ENCODE measurements at regions not wholly inside any gene's neighbourhood (a gene's known extent, or its start where the extent isn't known, plus 50 kb on each side); places are given as distances from the start of the nearest gene placed in this dataset.

- TF ChIP-seq CTCF (conservative IDR thresholded peaks at IDR 0.05; ENCODE audit: low read depth, low read length) (no peak), POLR2A (IDR thresholded peaks at IDR 0.05; ENCODE audit: low read depth, low read length) (no peak), BHLHE40 (IDR thresholded peaks at IDR 0.05; ENCODE audit: low read depth, low read length) (no peak), USF2 (IDR thresholded peaks at IDR 0.05; ENCODE audit: low read depth, low read length) (no peak), ELK1 (IDR thresholded peaks at IDR 0.05; ENCODE audit: borderline replicate concordance, low read depth, low read length) (no peak)
These were observed 873.7 kb upstream of the FAT3 start for GRCh38 chr11:91350931-91351330.

Measured in IMR-90 (cell line).